GM12872 (cell line): ENCODE measurements at regions not wholly inside any gene's neighbourhood (a gene's known extent, or its start where the extent isn't known, plus 50 kb on each side); places are given as distances from the start of the nearest gene placed in this dataset.

Experiments
- CTCF ChIP-seq: IDR thresholded peaks from 3 replicates; pipeline ENCODE4 v1.5.1; 2011; ENCODE audit warnings: low read depth, mild to moderate bottlenecking, low read length, moderate library complexity; ENCODE audit not compliant: insufficient read depth

- TF ChIP-seq CTCF = no peak
Observed at GRCh38 chr7:84906889-84907288, 280.0 kb downstream of the SEMA3D start.

- TF ChIP-seq CTCF = no peak
Observed at GRCh38 chr7:84904561-84904960, 282.3 kb downstream of the SEMA3D start.

- TF ChIP-seq CTCF = no peak
Observed at GRCh38 chr7:84901366-84901765, 285.5 kb downstream of the SEMA3D start.

- TF ChIP-seq CTCF = no peak
Observed at GRCh38 chr7:84900215-84900614, 286.6 kb downstream of the SEMA3D start.

GRCh38 chr7:84895563-84895962 lies 291.3 kb downstream of the SEMA3D start:
- no peak for TF ChIP-seq CTCF

- no peak for TF ChIP-seq CTCF
Observed at GRCh38 chr7:84879570-84880325, 307.1 kb downstream of the SEMA3D start.

- no peak for TF ChIP-seq CTCF
Observed at GRCh38 chr7:84877943-84878570, 308.8 kb downstream of the SEMA3D start.
